ENCODE measurements at regions not wholly inside any gene's neighbourhood (a gene's known extent, or its start where the extent isn't known, plus 50 kb on each side); places are given as distances from the start of the nearest gene placed in this dataset.

DNA sequence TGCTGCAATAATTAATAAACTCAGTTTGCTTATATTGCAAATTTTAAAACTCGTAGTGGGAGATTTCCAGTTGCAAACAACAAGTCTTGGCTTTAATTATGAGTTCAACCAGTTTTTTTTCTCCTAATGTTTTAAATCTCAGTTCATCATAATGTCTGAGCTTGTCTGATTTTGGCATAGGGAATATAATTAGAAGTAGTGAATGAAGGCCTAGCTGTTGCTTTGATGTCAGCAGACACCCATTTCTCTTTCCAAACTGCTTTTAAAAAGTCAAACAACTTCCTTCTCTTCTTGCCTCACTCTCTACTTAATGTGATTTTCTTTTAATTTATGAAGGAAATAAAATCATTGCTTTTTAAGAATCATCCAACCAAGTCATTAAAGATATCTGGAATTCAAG, 1462.1 kb downstream of the DPP10 start:
- no peak overlapping the region for H3K4me3 ChIP-seq (ENCODE audit: low read depth, low read length)
- TF ChIP-seq, protein P1, sequence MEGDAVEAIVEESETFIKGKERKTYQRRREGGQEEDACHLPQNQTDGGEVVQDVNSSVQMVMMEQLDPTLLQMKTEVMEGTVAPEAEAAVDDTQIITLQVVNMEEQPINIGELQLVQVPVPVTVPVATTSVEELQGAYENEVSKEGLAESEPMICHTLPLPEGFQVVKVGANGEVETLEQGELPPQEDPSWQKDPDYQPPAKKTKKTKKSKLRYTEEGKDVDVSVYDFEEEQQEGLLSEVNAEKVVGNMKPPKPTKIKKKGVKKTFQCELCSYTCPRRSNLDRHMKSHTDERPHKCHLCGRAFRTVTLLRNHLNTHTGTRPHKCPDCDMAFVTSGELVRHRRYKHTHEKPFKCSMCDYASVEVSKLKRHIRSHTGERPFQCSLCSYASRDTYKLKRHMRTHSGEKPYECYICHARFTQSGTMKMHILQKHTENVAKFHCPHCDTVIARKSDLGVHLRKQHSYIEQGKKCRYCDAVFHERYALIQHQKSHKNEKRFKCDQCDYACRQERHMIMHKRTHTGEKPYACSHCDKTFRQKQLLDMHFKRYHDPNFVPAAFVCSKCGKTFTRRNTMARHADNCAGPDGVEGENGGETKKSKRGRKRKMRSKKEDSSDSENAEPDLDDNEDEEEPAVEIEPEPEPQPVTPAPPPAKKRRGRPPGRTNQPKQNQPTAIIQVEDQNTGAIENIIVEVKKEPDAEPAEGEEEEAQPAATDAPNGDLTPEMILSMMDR (IDR thresholded peaks at IDR 0.05; ENCODE audit: insufficient read depth, low read depth, low read length, missing control alignments) = no peak
- DNase-seq (ENCODE audit: low read depth) = no peak

DNA sequence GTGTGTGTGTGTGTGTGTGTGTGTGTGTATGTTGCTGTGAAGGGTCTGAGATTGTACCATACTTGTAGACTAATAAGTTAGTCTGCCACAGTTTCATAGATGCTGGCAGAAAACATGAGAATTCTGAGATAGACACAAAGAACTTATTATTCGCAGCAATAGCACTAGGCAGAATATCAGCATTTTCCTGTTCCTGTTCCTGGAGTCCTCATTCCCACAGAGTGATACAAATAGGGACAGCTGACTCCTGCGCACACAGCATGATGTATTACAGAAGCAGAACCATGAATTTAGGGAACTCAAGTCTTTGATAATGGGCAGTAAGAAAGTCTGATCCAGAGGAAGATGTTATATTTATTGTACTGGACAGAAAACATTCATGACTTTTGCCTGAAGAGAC, 1466.3 kb downstream of the DPP10 start:
- TF ChIP-seq, protein P1 (IDR thresholded peaks at IDR 0.05; ENCODE audit: insufficient read depth, low read depth, low read length, missing control alignments) = no peak
- no peak for DNase-seq (ENCODE audit: low read depth)
- H3K4me3 ChIP-seq (ENCODE audit: low read depth, low read length) = no peak overlapping the region

DNA sequence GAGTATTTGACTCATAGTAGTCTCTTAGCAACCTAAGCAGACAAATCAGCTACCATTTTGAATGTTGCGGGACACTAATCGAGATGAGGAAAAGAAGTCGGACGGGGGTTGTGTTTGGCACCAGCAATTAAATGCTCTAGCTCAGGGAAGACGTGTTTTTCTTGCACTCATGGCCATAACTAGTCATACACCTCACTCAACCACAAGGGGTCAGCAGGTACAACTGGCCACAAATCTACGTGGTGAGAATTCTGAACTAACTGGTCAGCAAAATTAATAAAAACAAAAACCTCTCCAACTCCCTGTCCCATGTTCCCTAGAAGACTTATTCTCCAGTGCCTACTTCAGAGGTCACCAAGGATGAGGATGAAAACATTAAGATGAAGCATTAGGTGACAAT, 1467.8 kb downstream of the DPP10 start:
- no peak for DNase-seq (ENCODE audit: low read depth)
- TF ChIP-seq, protein P1 (IDR thresholded peaks at IDR 0.05; ENCODE audit: insufficient read depth, low read depth, low read length, missing control alignments) = no peak
- H3K4me3 ChIP-seq (ENCODE audit: low read depth, low read length) = no peak overlapping the region

DNA sequence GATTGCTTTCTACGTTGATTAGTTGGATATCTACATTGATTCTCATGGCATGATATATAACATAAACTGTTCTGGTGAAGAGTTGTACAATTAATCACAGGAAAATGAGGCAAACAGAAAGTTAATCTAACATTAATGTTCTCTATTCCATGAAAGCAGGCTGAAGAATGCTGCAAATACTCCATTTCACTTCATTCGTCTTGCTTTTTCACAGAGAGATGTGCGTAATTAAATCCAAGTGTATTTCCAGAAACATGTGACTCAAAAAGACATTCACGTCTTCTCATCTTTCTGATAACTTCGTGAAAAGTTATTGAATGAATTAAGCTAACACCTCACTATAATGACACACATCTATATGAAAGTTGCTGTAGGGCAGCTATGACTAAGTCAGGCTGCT, 1471.5 kb downstream of the DPP10 start:
- DNase-seq (ENCODE audit: low read depth) = no peak
- TF ChIP-seq, protein P1 (IDR thresholded peaks at IDR 0.05; ENCODE audit: insufficient read depth, low read depth, low read length, missing control alignments) = no peak
- H3K4me3 ChIP-seq (ENCODE audit: low read depth, low read length) = no peak overlapping the region

DNA sequence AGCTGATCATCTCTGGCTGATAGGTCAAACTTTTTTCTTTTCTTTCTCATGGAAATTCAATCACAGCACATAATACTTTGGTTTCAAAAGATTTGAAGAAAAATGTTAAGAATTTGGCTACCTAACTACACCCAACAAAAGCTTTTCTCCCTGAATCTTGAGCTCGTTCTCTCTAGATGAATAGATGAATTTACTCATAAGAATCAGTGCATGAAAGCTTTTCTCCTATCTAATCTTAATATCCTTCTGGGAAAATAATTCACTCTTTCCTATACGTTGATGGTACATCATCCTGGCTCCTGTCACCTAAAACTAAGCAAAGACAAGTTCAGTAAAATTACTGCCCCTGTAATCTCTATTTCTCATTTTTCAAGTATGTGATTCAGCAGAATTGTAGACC, 1479.1 kb downstream of the DPP10 start:
- H3K4me3 ChIP-seq (ENCODE audit: low read depth, low read length) = no peak overlapping the region
- TF ChIP-seq, protein P1 (IDR thresholded peaks at IDR 0.05; ENCODE audit: insufficient read depth, low read depth, low read length, missing control alignments) = no peak
- DNase-seq (ENCODE audit: low read depth) = no peak

DNA sequence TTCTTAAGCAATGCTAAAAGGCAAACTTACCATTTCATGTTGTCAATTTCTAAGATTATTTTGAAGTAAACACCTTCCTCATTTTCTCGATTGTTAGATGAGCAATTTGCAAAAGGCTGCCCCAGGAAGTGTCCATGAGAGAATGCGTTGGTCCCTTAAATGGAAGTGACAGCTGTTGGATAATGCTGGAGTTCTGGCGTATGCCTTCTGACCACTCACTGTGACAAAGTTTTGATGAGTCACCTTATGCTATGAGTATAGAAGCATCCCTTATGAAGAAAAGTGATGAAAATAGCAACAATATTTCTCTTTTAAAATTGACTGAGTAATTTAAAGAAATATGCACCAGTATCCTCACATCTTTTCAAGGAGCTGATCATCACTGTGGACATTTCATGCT, 1497.5 kb downstream of the DPP10 start:
- no peak overlapping the region for H3K4me3 ChIP-seq (ENCODE audit: low read depth, low read length)
- DNase-seq (ENCODE audit: low read depth) = no peak
- TF ChIP-seq, protein P1 (IDR thresholded peaks at IDR 0.05; ENCODE audit: insufficient read depth, low read depth, low read length, missing control alignments) = no peak

DNA sequence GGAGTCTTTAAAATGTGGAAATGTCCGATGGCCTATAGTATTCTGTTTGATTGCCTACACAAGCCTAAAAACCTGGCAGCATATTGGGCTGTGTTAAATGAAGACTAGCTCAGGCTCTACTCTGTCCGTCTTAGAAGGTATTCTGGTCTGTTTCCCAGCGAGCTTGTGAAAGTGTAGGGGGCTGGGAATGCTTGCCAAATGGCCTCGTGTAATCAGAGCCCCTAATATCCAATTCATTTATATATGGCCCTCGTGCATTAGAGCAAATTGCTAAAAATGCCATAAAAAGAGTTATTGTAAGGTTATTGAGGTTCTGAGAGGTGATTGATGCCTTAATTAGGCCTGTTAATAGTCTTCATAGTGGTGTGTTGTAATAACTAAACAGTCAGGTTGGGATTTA, 1500.4 kb downstream of the DPP10 start:
- no peak overlapping the region for H3K4me3 ChIP-seq (ENCODE audit: low read depth, low read length)
- TF ChIP-seq, protein P1 (IDR thresholded peaks at IDR 0.05; ENCODE audit: insufficient read depth, low read depth, low read length, missing control alignments) = no peak
- DNase-seq (ENCODE audit: low read depth) = no peak
